ENCODE measurements at regions not wholly inside any gene's neighbourhood (a gene's known extent, or its start where the extent isn't known, plus 50 kb on each side); places are given as distances from the start of the nearest gene placed in this dataset.

DNA sequence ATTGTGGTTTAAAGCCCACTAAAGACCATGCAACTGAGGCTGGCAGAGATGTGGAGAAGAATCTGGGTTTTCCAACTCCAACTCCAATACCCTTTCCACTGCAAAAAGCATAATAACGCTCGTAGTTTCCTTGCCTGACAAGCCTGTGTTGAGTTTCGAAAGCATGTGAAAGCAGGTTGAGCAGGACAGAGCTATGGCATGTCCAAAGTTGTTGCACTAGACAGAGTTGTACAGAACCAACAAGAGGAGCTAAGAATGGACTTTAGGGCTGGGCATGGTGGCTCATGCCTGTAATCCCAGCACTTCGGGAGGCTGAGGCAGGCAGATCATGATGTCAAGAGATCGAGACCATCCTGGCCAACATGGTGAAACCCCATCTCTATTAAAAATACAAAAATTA lies 572.0 kb upstream of the TBX3 start:
- TF ChIP-seq EZH2 (IDR thresholded peaks at IDR 0.05): no peak
- TF ChIP-seq, protein P1, sequence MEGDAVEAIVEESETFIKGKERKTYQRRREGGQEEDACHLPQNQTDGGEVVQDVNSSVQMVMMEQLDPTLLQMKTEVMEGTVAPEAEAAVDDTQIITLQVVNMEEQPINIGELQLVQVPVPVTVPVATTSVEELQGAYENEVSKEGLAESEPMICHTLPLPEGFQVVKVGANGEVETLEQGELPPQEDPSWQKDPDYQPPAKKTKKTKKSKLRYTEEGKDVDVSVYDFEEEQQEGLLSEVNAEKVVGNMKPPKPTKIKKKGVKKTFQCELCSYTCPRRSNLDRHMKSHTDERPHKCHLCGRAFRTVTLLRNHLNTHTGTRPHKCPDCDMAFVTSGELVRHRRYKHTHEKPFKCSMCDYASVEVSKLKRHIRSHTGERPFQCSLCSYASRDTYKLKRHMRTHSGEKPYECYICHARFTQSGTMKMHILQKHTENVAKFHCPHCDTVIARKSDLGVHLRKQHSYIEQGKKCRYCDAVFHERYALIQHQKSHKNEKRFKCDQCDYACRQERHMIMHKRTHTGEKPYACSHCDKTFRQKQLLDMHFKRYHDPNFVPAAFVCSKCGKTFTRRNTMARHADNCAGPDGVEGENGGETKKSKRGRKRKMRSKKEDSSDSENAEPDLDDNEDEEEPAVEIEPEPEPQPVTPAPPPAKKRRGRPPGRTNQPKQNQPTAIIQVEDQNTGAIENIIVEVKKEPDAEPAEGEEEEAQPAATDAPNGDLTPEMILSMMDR (IDR thresholded peaks at IDR 0.05): no peak
- TF ChIP-seq EZH2phosphoT487 (IDR thresholded peaks at IDR 0.05): no peak
